PFSK-1 (cell line): ENCODE measurements at regions not wholly inside any gene's neighbourhood (a gene's known extent, or its start where the extent isn't known, plus 50 kb on each side); places are given as distances from the start of the nearest gene placed in this dataset.

Source experiments
- POLR2AphosphoS5 ChIP-seq: IDR thresholded peaks from 2 replicates; pipeline ENCODE4 v1.6.1; 2012; ENCODE audit warnings: low read depth, mild to moderate bottlenecking, control low read depth, low read length, moderate library complexity
- SIN3A ChIP-seq: IDR thresholded peaks from 2 replicates; pipeline ENCODE4 v1.6.1; 2012; ENCODE audit warnings: mild to moderate bottlenecking, low read length, moderate library complexity, borderline replicate concordance; ENCODE audit not compliant: insufficient read depth
- TAF1 ChIP-seq: IDR thresholded peaks from 2 replicates; pipeline ENCODE4 v1.6.1; 2012; ENCODE audit warnings: low read length, control low read depth, borderline replicate concordance; ENCODE audit not compliant: insufficient read depth

- TF ChIP-seq SIN3A (no peak), TAF1 (no peak), POLR2AphosphoS5 (no peak)
Observed at GRCh38 chr16:65355706-65356105, 233.8 kb upstream of the CDH11 start.
